Panc1 (cell line): ENCODE measurements at regions not wholly inside any gene's neighbourhood (a gene's known extent, or its start where the extent isn't known, plus 50 kb on each side); places are given as distances from the start of the nearest gene placed in this dataset.

Experiments
- POLR2AphosphoS5 ChIP-seq: IDR thresholded peaks from 2 replicates; pipeline ENCODE4 v1.6.1; 2012; ENCODE audit warnings: mild to moderate bottlenecking, low read depth, low read length, moderate library complexity
- SIN3A ChIP-seq: IDR thresholded peaks from 2 replicates; pipeline ENCODE4 v1.6.1; 2012; ENCODE audit warnings: low read depth, mild to moderate bottlenecking, low read length, moderate library complexity, borderline replicate concordance; ENCODE audit not compliant: insufficient read depth
- TCF7L2 ChIP-seq: IDR thresholded peaks from 2 replicates; pipeline ENCODE4 v1.6.1; 2011; ENCODE audit warnings: mild to moderate bottlenecking, low read depth, low read length, inconsistent platforms
- TF ChIP-seq, protein P1 (sequence below): fragments of 450-650 bp; IDR thresholded peaks from 2 replicates; pipeline ENCODE4 v1.5.1; 2017; ENCODE audit warnings: mild to moderate bottlenecking
- TF ChIP-seq, protein P2 (sequence below), 2 experiments: IDR thresholded peaks; 2 replicates each; pipeline ENCODE4 v1.6.1; 2011 to 2012; ENCODE audit warnings: low read depth in 2 of 2, control low read depth in 1 of 2, low read length in 1 of 2, mild to moderate bottlenecking in 1 of 2, moderate library complexity in 1 of 2; ENCODE audit not compliant: insufficient read depth in 1 of 2

DNA sequence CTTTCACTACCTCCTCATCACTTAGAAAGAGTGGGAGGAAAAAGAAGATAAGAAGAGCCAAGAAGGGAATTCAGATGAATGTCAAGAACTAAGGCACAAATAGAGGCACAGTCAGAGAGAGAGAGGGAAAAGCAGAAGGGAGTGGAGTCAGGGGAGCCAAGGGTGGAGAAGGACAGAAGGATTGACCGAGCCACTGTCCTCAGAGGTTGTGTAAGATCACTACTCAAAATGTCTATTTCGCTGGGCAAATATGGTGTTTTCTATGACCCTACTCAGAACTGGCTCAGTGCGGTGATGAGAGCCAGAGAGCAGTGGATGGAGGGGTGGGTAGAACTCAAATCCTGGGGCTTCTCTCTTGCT lies 139.2 kb upstream of the HS3ST2 start:
- TF ChIP-seq, protein P1, sequence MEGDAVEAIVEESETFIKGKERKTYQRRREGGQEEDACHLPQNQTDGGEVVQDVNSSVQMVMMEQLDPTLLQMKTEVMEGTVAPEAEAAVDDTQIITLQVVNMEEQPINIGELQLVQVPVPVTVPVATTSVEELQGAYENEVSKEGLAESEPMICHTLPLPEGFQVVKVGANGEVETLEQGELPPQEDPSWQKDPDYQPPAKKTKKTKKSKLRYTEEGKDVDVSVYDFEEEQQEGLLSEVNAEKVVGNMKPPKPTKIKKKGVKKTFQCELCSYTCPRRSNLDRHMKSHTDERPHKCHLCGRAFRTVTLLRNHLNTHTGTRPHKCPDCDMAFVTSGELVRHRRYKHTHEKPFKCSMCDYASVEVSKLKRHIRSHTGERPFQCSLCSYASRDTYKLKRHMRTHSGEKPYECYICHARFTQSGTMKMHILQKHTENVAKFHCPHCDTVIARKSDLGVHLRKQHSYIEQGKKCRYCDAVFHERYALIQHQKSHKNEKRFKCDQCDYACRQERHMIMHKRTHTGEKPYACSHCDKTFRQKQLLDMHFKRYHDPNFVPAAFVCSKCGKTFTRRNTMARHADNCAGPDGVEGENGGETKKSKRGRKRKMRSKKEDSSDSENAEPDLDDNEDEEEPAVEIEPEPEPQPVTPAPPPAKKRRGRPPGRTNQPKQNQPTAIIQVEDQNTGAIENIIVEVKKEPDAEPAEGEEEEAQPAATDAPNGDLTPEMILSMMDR: no peak
- TF ChIP-seq SIN3A (no peak), POLR2AphosphoS5 (no peak), TCF7L2 (no peak)
- TF ChIP-seq, protein P2, sequence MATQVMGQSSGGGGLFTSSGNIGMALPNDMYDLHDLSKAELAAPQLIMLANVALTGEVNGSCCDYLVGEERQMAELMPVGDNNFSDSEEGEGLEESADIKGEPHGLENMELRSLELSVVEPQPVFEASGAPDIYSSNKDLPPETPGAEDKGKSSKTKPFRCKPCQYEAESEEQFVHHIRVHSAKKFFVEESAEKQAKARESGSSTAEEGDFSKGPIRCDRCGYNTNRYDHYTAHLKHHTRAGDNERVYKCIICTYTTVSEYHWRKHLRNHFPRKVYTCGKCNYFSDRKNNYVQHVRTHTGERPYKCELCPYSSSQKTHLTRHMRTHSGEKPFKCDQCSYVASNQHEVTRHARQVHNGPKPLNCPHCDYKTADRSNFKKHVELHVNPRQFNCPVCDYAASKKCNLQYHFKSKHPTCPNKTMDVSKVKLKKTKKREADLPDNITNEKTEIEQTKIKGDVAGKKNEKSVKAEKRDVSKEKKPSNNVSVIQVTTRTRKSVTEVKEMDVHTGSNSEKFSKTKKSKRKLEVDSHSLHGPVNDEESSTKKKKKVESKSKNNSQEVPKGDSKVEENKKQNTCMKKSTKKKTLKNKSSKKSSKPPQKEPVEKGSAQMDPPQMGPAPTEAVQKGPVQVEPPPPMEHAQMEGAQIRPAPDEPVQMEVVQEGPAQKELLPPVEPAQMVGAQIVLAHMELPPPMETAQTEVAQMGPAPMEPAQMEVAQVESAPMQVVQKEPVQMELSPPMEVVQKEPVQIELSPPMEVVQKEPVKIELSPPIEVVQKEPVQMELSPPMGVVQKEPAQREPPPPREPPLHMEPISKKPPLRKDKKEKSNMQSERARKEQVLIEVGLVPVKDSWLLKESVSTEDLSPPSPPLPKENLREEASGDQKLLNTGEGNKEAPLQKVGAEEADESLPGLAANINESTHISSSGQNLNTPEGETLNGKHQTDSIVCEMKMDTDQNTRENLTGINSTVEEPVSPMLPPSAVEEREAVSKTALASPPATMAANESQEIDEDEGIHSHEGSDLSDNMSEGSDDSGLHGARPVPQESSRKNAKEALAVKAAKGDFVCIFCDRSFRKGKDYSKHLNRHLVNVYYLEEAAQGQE (IDR thresholded peaks at IDR 0.05; ENCODE audit: insufficient read depth in 1 of 2, low read depth in 2 of 2, low read length in 1 of 2): no peak
